C4-2B (cell line): ENCODE measurements at regions not wholly inside any gene's neighbourhood (a gene's known extent, or its start where the extent isn't known, plus 50 kb on each side); places are given as distances from the start of the nearest gene placed in this dataset.

Experiments
- ZFX ChIP-seq: fragments of 450-650 bp; IDR thresholded peaks from 2 replicates; pipeline ENCODE4 v1.6.1; 2017
- TF ChIP-seq, protein P1 (sequence below): fragments of 450-650 bp; conservative IDR thresholded peaks from 2 replicates; pipeline ENCODE4 v1.5.1; 2017; ENCODE audit warnings: mild to moderate bottlenecking

GRCh38 chr1:187129132-187129531 lies 300.4 kb downstream of the PLA2G4A start:
- TF ChIP-seq, protein P1, sequence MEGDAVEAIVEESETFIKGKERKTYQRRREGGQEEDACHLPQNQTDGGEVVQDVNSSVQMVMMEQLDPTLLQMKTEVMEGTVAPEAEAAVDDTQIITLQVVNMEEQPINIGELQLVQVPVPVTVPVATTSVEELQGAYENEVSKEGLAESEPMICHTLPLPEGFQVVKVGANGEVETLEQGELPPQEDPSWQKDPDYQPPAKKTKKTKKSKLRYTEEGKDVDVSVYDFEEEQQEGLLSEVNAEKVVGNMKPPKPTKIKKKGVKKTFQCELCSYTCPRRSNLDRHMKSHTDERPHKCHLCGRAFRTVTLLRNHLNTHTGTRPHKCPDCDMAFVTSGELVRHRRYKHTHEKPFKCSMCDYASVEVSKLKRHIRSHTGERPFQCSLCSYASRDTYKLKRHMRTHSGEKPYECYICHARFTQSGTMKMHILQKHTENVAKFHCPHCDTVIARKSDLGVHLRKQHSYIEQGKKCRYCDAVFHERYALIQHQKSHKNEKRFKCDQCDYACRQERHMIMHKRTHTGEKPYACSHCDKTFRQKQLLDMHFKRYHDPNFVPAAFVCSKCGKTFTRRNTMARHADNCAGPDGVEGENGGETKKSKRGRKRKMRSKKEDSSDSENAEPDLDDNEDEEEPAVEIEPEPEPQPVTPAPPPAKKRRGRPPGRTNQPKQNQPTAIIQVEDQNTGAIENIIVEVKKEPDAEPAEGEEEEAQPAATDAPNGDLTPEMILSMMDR: no peak
- TF ChIP-seq ZFX: no peak
